ENCODE measurements at regions not wholly inside any gene's neighbourhood (a gene's known extent, or its start where the extent isn't known, plus 50 kb on each side); places are given as distances from the start of the nearest gene placed in this dataset.

DNA sequence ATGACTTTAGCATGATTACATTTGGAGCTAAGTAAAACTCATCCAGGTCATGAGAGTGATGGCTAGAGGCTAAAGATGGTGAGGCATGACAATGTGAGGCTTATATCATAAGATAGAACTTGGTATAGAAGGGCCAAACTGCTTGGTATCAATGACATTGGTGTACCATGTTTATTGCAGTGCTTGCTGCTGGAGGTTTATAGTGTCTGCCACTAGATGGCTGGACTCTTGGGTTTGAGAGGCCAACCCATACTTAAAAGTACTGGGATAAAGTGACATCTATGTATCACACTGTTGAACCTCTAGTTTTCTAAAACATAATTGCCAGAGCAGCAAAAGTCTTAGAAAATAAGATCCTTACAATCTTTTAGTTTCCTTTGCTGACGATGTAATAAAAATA lies 83.0 kb upstream of the TACR3 start:
- no peak for DNase-seq (ENCODE audit: low read depth)
- no peak for TF ChIP-seq CTCF (IDR thresholded peaks at IDR 0.05; ENCODE audit: insufficient read depth, low read length, severe bottlenecking)
- Histone ChIP-seq H3K4me3 (ENCODE audit: low read depth, low read length) (no peak overlapping the region), H3K27me3 (ENCODE audit: control insufficient read depth, insufficient read depth, low read length) (no peaks in the 10 kb centered on the region), H3K36me3 (ENCODE audit: control insufficient read depth, insufficient read depth, low read length) (no peaks in the 10 kb centered on the region)
- FAIRE-seq = no peak

DNA sequence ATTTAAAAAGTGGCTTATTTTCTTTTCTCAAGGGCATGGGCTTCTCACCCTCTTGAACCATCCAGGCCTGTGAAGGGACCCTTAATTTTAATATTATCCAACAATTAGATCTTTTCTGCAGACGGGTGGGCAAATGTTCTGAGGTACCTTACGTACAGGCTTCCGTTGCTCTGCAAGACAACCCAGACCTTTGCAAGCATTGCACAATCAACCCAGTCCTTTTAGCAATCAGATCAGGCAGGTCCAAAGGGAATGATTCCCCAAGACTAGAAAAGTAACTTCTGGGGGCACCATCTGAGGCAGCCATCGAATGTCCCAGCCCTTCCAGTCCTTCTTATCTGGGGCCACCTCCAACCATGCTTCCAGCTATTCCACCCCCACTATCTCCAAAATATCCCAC lies 67.3 kb upstream of the TACR3 start:
- H3K36me3 ChIP-seq (ENCODE audit: control insufficient read depth, insufficient read depth, low read length) = no peaks in the 10 kb centered on the region
- DNase-seq (ENCODE audit: low read depth) (no peak), FAIRE-seq (no peak)
- no peak overlapping the region for H3K4me3 ChIP-seq (ENCODE audit: low read depth, low read length)
- no peaks in the 10 kb centered on the region for H3K27me3 ChIP-seq (ENCODE audit: control insufficient read depth, insufficient read depth, low read length)
- TF ChIP-seq CTCF (IDR thresholded peaks at IDR 0.05; ENCODE audit: insufficient read depth, low read length, severe bottlenecking) = no peak

GRCh38 chr4:103786593-103786992 lies 66.8 kb upstream of the TACR3 start:
- TF ChIP-seq CTCF (IDR thresholded peaks at IDR 0.05; ENCODE audit: insufficient read depth, low read length, severe bottlenecking) = no peak
- no peaks in the 10 kb centered on the region for H3K27me3 ChIP-seq (ENCODE audit: control insufficient read depth, insufficient read depth, low read length)
- DNase-seq (ENCODE audit: low read depth) (no peak), FAIRE-seq (no peak)
- H3K36me3 ChIP-seq (ENCODE audit: control insufficient read depth, insufficient read depth, low read length) = no peaks in the 10 kb centered on the region
- H3K4me3 ChIP-seq (ENCODE audit: low read depth, low read length) = no peak overlapping the region

- Histone ChIP-seq H3K27me3 (ENCODE audit: control insufficient read depth, insufficient read depth, low read length) (no peaks in the 10 kb centered on the region), H3K4me3 (ENCODE audit: low read depth, low read length) (no peak overlapping the region), H3K36me3 (ENCODE audit: control insufficient read depth, insufficient read depth, low read length) (no peaks in the 10 kb centered on the region)
- peak; percentile 90 for FAIRE-seq
- TF ChIP-seq CTCF (IDR thresholded peaks at IDR 0.05; ENCODE audit: insufficient read depth, low read length, severe bottlenecking) = peak; percentile 73
- DNase-seq (ENCODE audit: low read depth) = peak; percentile 46
These were observed 66.2 kb upstream of the TACR3 start for GRCh38 chr4:103786014-103786413.

DNA sequence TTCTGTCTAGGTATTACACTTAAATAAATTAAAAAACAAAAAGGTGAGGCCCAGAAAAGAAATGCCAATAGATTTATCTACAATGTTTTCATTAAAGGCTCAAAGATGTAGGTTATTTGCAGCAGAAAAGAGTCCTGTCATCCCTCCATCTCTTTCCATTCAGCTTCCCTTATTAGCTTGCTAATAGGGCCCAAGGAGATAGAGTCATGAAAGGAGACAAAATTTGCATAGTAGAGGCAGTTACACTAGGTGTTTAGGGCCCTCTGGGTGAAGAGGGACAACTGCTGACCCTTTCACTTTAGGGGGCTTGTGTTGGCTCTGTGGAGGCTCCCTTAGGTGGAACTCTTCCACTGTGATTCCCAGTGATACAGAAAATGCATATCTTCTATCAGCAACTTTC lies 58.4 kb upstream of the TACR3 start:
- no peak overlapping the region for H3K4me3 ChIP-seq (ENCODE audit: low read depth, low read length)
- no peak for TF ChIP-seq CTCF (IDR thresholded peaks at IDR 0.05; ENCODE audit: insufficient read depth, low read length, severe bottlenecking)
- DNase-seq (ENCODE audit: low read depth) (no peak), FAIRE-seq (no peak)
- no peaks in the 10 kb centered on the region for H3K27me3 ChIP-seq (ENCODE audit: control insufficient read depth, insufficient read depth, low read length)
- no peaks in the 10 kb centered on the region for H3K36me3 ChIP-seq (ENCODE audit: control insufficient read depth, insufficient read depth, low read length)

GRCh38 chr4:103774326-103774825 lies 54.6 kb upstream of the TACR3 start:
- Histone ChIP-seq H3K4me3 (ENCODE audit: low read depth, low read length) (no peak overlapping the region), H3K27me3 (ENCODE audit: control insufficient read depth, insufficient read depth, low read length) (no peaks in the 10 kb centered on the region), H3K36me3 (ENCODE audit: control insufficient read depth, insufficient read depth, low read length) (no peaks in the 10 kb centered on the region)
- DNase-seq (ENCODE audit: low read depth) = no peak
- no peak for TF ChIP-seq CTCF (IDR thresholded peaks at IDR 0.05; ENCODE audit: insufficient read depth, low read length, severe bottlenecking)
- FAIRE-seq = no peak

All from bronchial epithelial cell (primary cell).